HCT116 (cell line): ENCODE measurements at regions not wholly inside any gene's neighbourhood (a gene's known extent, or its start where the extent isn't known, plus 50 kb on each side); places are given as distances from the start of the nearest gene placed in this dataset.

Experiments
- ATAC-seq: fragments of 200-7000 bp; cut with Tn5 transposase; 2 replicates; pipeline ENCODE4 v1.9.1; 2020; ENCODE audit warnings: mild to moderate bottlenecking, moderate library complexity
- BruUV-seq: library from RNA; stranded (reverse); fragments of 400-500 nt; replicated peaks from 2 replicates; lab custom pipeline; 2021; lab: Mats Ljungman, UMichigan
- CTCF ChIA-PET: fragments of 300-600 bp; sonication (Branson Sonifier 250); formaldehyde crosslinking; loops from one replicate; lab custom pipeline; 2021; ENCODE audit warnings: antibody characterized with exemption; lab: Charles Lee
- POLR2A ChIA-PET: fragments of 300-600, 350-600 bp; sonication (Branson Sonifier 250); formaldehyde crosslinking; loops from one replicate; lab custom pipeline; 2021; ENCODE audit warnings: antibody characterized with exemption; lab: Charles Lee
- RAD21 ChIA-PET, 2 experiments: fragments of 300-600 bp; sonication (Branson Sonifier 250); formaldehyde crosslinking; loops; one replicate each; lab custom pipeline; 2023; ENCODE audit warnings: low total read pairs in 2 of 2; ENCODE audit not compliant: uncharacterized antibody in 2 of 2, unreplicated experiment in 2 of 2, low non-redundant PET in 1 of 2; lab: Charles Lee
- DNase-seq: peaks from one replicate; pipeline ENCODE4 v3.0.0-alpha.2; 2010; ENCODE audit warnings: low read depth, low spot score
- H2AFZ ChIP-seq: fragments of 200-600 bp; shearing (Covaris generic), sonication (generic); 2 replicates; pipeline ENCODE4 v1.6.1; 2017; ENCODE audit warnings: low read depth, mixed run types, mixed read lengths, antibody characterized with exemption, low read length; ENCODE audit not compliant: poor library complexity, severe bottlenecking
- H3K27ac ChIP-seq: 2 replicates; pipeline ENCODE4 v1.5.1; 2012; ENCODE audit warnings: low read depth, low read length
- H3K27me3 ChIP-seq: fragments of 200-600 bp; sonication (generic); 2 replicates; pipeline ENCODE4 v1.6.1; 2016; ENCODE audit warnings: mixed run types, low read length, mixed read lengths; ENCODE audit not compliant: insufficient read depth
- H3K36me3 ChIP-seq, 2 experiments: fragments of 200-500 bp in 1 of 2; fragments of 200-600 bp in 1 of 2; sonication (Bioruptor generic) in 1 of 2; sonication (generic) in 1 of 2; 2 replicates each; pipeline versions ENCODE4 v1.5.1 to v1.6.1; 2014 to 2016; ENCODE audit warnings: low read length in 2 of 2, inconsistent platforms in 1 of 2, mixed read lengths in 1 of 2, mixed run types in 1 of 2; ENCODE audit not compliant: insufficient read depth in 2 of 2, control insufficient read depth in 1 of 2
- H3K4me1 ChIP-seq, 2 experiments: fragments of 200-600 bp in 1 of 2; sonication (generic) in 1 of 2; 2 replicates each; pipeline versions ENCODE4 v1.5.1 to v1.6.1; 2012 to 2017; ENCODE audit warnings: low read length in 2 of 2, inconsistent platforms in 1 of 2, mild to moderate bottlenecking in 1 of 2, mixed read lengths in 1 of 2, mixed run types in 1 of 2, moderate library complexity in 1 of 2; ENCODE audit not compliant: insufficient read depth in 2 of 2, control insufficient read depth in 1 of 2
- H3K4me2 ChIP-seq: fragments of 200-600 bp; sonication (generic); 2 replicates; pipeline ENCODE4 v1.6.1; 2017; ENCODE audit warnings: mixed run types, low read length, mixed read lengths
- H3K4me3 ChIP-seq, 2 experiments: fragments of 200-600 bp in 1 of 2; sonication (generic) in 1 of 2; replicated peaks in 1 of 2; 2 replicates each; pipeline ENCODE4 v1.5.1; 2011 to 2016; ENCODE audit warnings: low read length in 2 of 2, control low read depth in 1 of 2, low read depth in 1 of 2, mild to moderate bottlenecking in 1 of 2, mixed read lengths in 1 of 2, mixed run types in 1 of 2
- H3K79me2 ChIP-seq: fragments of 200-600 bp; sonication (generic); 2 replicates; pipeline ENCODE4 v1.6.1; 2017; ENCODE audit warnings: mild to moderate bottlenecking, mixed run types, low read length, moderate library complexity, mixed read lengths; ENCODE audit not compliant: insufficient read depth
- H3K9ac ChIP-seq: fragments of 200-600 bp; sonication (generic); 2 replicates; pipeline ENCODE4 v1.6.1; 2016; ENCODE audit warnings: low read length, mixed read lengths
- H3K9me2 ChIP-seq: fragments of 200-600 bp; sonication (generic), shearing (Covaris generic); 2 replicates; pipeline ENCODE4 v1.6.1; 2017; ENCODE audit warnings: mixed run types, mild to moderate bottlenecking, moderate library complexity; ENCODE audit not compliant: insufficient read depth
- H3K9me3 ChIP-seq, 2 experiments: fragments of 200-500 bp in 1 of 2; fragments of 200-600 bp in 1 of 2; sonication (Bioruptor generic) in 1 of 2; sonication (generic) in 1 of 2; 2 replicates each; pipeline ENCODE4 v1.6.1; 2014 to 2017; ENCODE audit warnings: low read length in 2 of 2, mixed read lengths in 2 of 2, inconsistent platforms in 1 of 2, low read depth in 1 of 2, mild to moderate bottlenecking in 1 of 2, mixed run types in 1 of 2, moderate library complexity in 1 of 2; ENCODE audit not compliant: control insufficient read depth in 1 of 2, insufficient read depth in 1 of 2
- H4K20me1 ChIP-seq: fragments of 200-600 bp; sonication (generic), shearing (Covaris generic); 2 replicates; pipeline ENCODE4 v1.6.1; 2017; ENCODE audit warnings: mixed run types, mild to moderate bottlenecking, moderate library complexity; ENCODE audit not compliant: insufficient read depth
- CBX3 ChIP-seq: IDR thresholded peaks from 2 replicates; pipeline ENCODE4 v1.6.1; 2012; ENCODE audit warnings: low read depth
- CEBPB ChIP-seq: IDR thresholded peaks from 2 replicates; pipeline ENCODE4 v1.6.1; 2012; ENCODE audit warnings: low read depth
- EZH2 ChIP-seq: fragments of 200-600 bp; sonication (generic); IDR thresholded peaks from 2 replicates; pipeline ENCODE4 v1.6.1; 2017; ENCODE audit warnings: antibody characterized with exemption, mixed run types
- EZH2phosphoT487 ChIP-seq: fragments of 200-600 bp; IDR thresholded peaks from 2 replicates; pipeline ENCODE4 v1.6.1; 2018; ENCODE audit warnings: antibody characterized with exemption, borderline replicate concordance
- FOSL1 ChIP-seq: IDR thresholded peaks from 2 replicates; pipeline ENCODE4 v1.6.1; 2012; ENCODE audit warnings: low read depth
- MAX ChIP-seq: IDR thresholded peaks from 2 replicates; pipeline ENCODE4 v1.6.1; 2012
- POLR2A ChIP-seq: IDR thresholded peaks from 2 replicates; pipeline ENCODE4 v1.7.0; 2011; ENCODE audit warnings: borderline replicate concordance; ENCODE audit not compliant: insufficient read depth, insufficient read length; ENCODE audit errors: extremely low read depth
- POLR2AphosphoS5 ChIP-seq: IDR thresholded peaks from 2 replicates; pipeline ENCODE4 v1.6.1; 2011; ENCODE audit warnings: mild to moderate bottlenecking, low read depth, low read length, moderate library complexity
- RAD21 ChIP-seq: IDR thresholded peaks from 2 replicates; pipeline ENCODE4 v1.6.1; 2012; ENCODE audit warnings: low read depth, mild to moderate bottlenecking
- SIN3A ChIP-seq: IDR thresholded peaks from 2 replicates; pipeline ENCODE4 v1.6.1; 2012; ENCODE audit warnings: low read depth
- SRF ChIP-seq: IDR thresholded peaks from 2 replicates; pipeline ENCODE4 v1.6.1; 2012; ENCODE audit warnings: low read depth
- TCF7L2 ChIP-seq: IDR thresholded peaks from 2 replicates; pipeline ENCODE4 v1.7.0; 2011; ENCODE audit warnings: borderline replicate concordance, inconsistent platforms; ENCODE audit not compliant: insufficient read depth, insufficient read length; ENCODE audit errors: extremely low read depth
- YY1 ChIP-seq: IDR thresholded peaks from 2 replicates; pipeline ENCODE4 v1.6.1; 2011; ENCODE audit warnings: low read length, low read depth, moderate library complexity, mild to moderate bottlenecking; ENCODE audit not compliant: insufficient replicate concordance; ENCODE audit errors: extremely low read depth
- ZFX ChIP-seq: fragments of 450-650 bp; IDR thresholded peaks from 2 replicates; pipeline ENCODE4 v1.6.1; 2017
- ZNF274 ChIP-seq: fragments of 200-500 bp; sonication (Bioruptor generic); IDR thresholded peaks from 2 replicates; pipeline ENCODE4 v1.6.1; 2014; ENCODE audit warnings: mild to moderate bottlenecking, low read depth, low read length, inconsistent platforms
- intact Hi-C: fragments of 100-400 bp; cut with micrococcal nuclease; formaldehyde crosslinking; loops from 2 replicates; pipeline ENCODE4 v1.10.0; 2022
- TF ChIP-seq, protein P1 (sequence below), 3 experiments: fragments of 200-600 bp in 1 of 3; sonication (generic) in 1 of 3; IDR thresholded peaks in 2 of 3; conservative IDR thresholded peaks in 1 of 3; 2 replicates each; pipeline ENCODE4 v1.5.1; 2012 to 2017; ENCODE audit warnings: low read depth in 2 of 3, low read length in 2 of 3, antibody characterized with exemption in 1 of 3, borderline replicate concordance in 1 of 3, control low read depth in 1 of 3, mild to moderate bottlenecking in 1 of 3, mixed read lengths in 1 of 3, mixed run types in 1 of 3, moderate library complexity in 1 of 3; ENCODE audit not compliant: insufficient read depth in 1 of 3

DNA sequence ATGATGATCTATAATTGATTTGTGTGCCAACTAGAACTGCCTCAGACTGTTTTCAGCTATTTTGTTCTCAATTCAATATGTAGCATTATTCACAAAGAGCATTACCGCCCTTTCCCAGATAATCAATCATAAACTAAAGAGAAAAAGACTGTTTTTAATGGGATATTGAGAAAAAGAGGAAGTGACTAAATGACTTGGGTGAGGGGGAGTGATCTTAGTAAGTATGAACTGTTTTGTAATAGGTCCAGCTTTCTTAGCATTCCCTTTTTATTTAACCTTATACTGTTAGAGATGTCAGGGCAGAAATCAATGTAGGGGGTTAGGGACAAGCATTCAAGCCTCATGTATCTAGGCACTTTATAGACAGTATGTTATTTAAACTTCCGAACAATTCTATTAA, 157.8 kb upstream of the DPYD start:
- H3K27ac ChIP-seq = no peak overlapping the region
- H3K4me2 ChIP-seq = no peak overlapping the region
- ATAC-seq (no peak), DNase-seq (no peak)
- H3K4me1 ChIP-seq = no peaks in the 10 kb centered on the region
- H3K36me3 ChIP-seq = no peaks in the 10 kb centered on the region
- ChIA-PET POLR2A (no interaction called here), RAD21 (no interaction called here), CTCF (no interaction called here)
- intact Hi-C loops = no loop called here
- no peaks in the 10 kb centered on the region for H3K79me2 ChIP-seq
- BruUV-seq = no TSS peak
- no peaks in the 10 kb centered on the region for H3K9me2 ChIP-seq
- H3K9ac ChIP-seq = no peak overlapping the region
- no peaks in the 10 kb centered on the region for H4K20me1 ChIP-seq
- H3K9me3 ChIP-seq = no peaks in the 10 kb centered on the region
- H2AFZ ChIP-seq = no peak overlapping the region
- no peak overlapping the region for H3K4me3 ChIP-seq
- TF ChIP-seq SRF = no peak
- TF ChIP-seq FOSL1 = no peak
- TF ChIP-seq ZFX = no peak
- TF ChIP-seq RAD21 = no peak
- no peak for TF ChIP-seq CBX3
- H3K27me3 ChIP-seq = no peaks in the 10 kb centered on the region

- Histone ChIP-seq H4K20me1 (no peaks in the 10 kb centered on the region), H3K4me3 (no peak overlapping the region), H3K36me3 (no peaks in the 10 kb centered on the region), H3K4me2 (no peak overlapping the region), H3K27ac (no peak overlapping the region), H3K9me3 (no peaks in the 10 kb centered on the region), H3K4me1 (no peaks in the 10 kb centered on the region), H3K79me2 (no peaks in the 10 kb centered on the region), H3K9me2 (no peaks in the 10 kb centered on the region), H3K27me3 (no peaks in the 10 kb centered on the region), H3K9ac (no peak overlapping the region), H2AFZ (no peak overlapping the region)
- BruUV-seq = no TSS peak
- ChIA-PET RAD21 (no interaction called here), CTCF (no interaction called here), POLR2A (no interaction called here)
- DNase-seq (no peak), ATAC-seq (no peak)
- TF ChIP-seq CEBPB = no peak
- TF ChIP-seq FOSL1 = no peak
- TF ChIP-seq EZH2phosphoT487 = no peak
- no peak for TF ChIP-seq POLR2AphosphoS5
- no peak for TF ChIP-seq RAD21
- no peak for TF ChIP-seq ZNF274
- TF ChIP-seq YY1 = no peak
- no peak for TF ChIP-seq SIN3A
- no peak for TF ChIP-seq SRF
- no peak for TF ChIP-seq POLR2A
- TF ChIP-seq, protein P1, sequence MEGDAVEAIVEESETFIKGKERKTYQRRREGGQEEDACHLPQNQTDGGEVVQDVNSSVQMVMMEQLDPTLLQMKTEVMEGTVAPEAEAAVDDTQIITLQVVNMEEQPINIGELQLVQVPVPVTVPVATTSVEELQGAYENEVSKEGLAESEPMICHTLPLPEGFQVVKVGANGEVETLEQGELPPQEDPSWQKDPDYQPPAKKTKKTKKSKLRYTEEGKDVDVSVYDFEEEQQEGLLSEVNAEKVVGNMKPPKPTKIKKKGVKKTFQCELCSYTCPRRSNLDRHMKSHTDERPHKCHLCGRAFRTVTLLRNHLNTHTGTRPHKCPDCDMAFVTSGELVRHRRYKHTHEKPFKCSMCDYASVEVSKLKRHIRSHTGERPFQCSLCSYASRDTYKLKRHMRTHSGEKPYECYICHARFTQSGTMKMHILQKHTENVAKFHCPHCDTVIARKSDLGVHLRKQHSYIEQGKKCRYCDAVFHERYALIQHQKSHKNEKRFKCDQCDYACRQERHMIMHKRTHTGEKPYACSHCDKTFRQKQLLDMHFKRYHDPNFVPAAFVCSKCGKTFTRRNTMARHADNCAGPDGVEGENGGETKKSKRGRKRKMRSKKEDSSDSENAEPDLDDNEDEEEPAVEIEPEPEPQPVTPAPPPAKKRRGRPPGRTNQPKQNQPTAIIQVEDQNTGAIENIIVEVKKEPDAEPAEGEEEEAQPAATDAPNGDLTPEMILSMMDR (IDR thresholded peaks at IDR 0.05 in 2 of 3, conservative IDR thresholded peaks at IDR 0.05 in 1 of 3; ENCODE audit: borderline replicate concordance in 1 of 3, insufficient read depth in 1 of 3, low read depth in 2 of 3, low read length in 2 of 3) = no peak
- TF ChIP-seq EZH2 = no peak
- TF ChIP-seq TCF7L2 = no peak
- no peak for TF ChIP-seq MAX
- intact Hi-C loops = no loop called here
These were observed 156.9 kb upstream of the DPYD start for GRCh38 chr1:98077691-98078090.
